ENCODE measurements at regions not wholly inside any gene's neighbourhood (a gene's known extent, or its start where the extent isn't known, plus 50 kb on each side); places are given as distances from the start of the nearest gene placed in this dataset.

GRCh38 chr4:13047591-13047990, 436.5 kb downstream of the RAB28 start:
- TF ChIP-seq, protein P1, sequence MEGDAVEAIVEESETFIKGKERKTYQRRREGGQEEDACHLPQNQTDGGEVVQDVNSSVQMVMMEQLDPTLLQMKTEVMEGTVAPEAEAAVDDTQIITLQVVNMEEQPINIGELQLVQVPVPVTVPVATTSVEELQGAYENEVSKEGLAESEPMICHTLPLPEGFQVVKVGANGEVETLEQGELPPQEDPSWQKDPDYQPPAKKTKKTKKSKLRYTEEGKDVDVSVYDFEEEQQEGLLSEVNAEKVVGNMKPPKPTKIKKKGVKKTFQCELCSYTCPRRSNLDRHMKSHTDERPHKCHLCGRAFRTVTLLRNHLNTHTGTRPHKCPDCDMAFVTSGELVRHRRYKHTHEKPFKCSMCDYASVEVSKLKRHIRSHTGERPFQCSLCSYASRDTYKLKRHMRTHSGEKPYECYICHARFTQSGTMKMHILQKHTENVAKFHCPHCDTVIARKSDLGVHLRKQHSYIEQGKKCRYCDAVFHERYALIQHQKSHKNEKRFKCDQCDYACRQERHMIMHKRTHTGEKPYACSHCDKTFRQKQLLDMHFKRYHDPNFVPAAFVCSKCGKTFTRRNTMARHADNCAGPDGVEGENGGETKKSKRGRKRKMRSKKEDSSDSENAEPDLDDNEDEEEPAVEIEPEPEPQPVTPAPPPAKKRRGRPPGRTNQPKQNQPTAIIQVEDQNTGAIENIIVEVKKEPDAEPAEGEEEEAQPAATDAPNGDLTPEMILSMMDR (IDR thresholded peaks at IDR 0.05; ENCODE audit: low read depth, low read length): no peak
- TF ChIP-seq EZH2phosphoT487 (IDR thresholded peaks at IDR 0.05; ENCODE audit: low read depth): no peak
